ENCODE measurements at regions not wholly inside any gene's neighbourhood (a gene's known extent, or its start where the extent isn't known, plus 50 kb on each side); places are given as distances from the start of the nearest gene placed in this dataset.

- TF ChIP-seq CTCF (conservative IDR thresholded peaks at IDR 0.05; ENCODE audit: low read depth, low read length) (no peak), EZH2 (IDR thresholded peaks at IDR 0.05; ENCODE audit: borderline replicate concordance, low read depth, low read length, poor library complexity, severe bottlenecking) (no peak)
These were observed 192.9 kb upstream of the HMHB1 start for GRCh38 chr5:143619040-143619439.
